ENCODE measurements at regions not wholly inside any gene's neighbourhood (a gene's known extent, or its start where the extent isn't known, plus 50 kb on each side); places are given as distances from the start of the nearest gene placed in this dataset.

GRCh38 chr18:38900031-38900430 is 1334.4 kb upstream of the CELF4 start:
- TF ChIP-seq, protein P1, sequence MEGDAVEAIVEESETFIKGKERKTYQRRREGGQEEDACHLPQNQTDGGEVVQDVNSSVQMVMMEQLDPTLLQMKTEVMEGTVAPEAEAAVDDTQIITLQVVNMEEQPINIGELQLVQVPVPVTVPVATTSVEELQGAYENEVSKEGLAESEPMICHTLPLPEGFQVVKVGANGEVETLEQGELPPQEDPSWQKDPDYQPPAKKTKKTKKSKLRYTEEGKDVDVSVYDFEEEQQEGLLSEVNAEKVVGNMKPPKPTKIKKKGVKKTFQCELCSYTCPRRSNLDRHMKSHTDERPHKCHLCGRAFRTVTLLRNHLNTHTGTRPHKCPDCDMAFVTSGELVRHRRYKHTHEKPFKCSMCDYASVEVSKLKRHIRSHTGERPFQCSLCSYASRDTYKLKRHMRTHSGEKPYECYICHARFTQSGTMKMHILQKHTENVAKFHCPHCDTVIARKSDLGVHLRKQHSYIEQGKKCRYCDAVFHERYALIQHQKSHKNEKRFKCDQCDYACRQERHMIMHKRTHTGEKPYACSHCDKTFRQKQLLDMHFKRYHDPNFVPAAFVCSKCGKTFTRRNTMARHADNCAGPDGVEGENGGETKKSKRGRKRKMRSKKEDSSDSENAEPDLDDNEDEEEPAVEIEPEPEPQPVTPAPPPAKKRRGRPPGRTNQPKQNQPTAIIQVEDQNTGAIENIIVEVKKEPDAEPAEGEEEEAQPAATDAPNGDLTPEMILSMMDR (IDR thresholded peaks at IDR 0.05) = no peak
- TF ChIP-seq EZH2phosphoT487 (IDR thresholded peaks at IDR 0.05) = no peak
